Hematopoietic multipotent progenitor cell (in vitro differentiated cells): ENCODE measurements at regions not wholly inside any gene's neighbourhood (a gene's known extent, or its start where the extent isn't known, plus 50 kb on each side); places are given as distances from the start of the nearest gene placed in this dataset.
"Not testable (repeated sequence)": the region's sequence is repeated elsewhere in the genome, so short reads cannot be mapped to it uniquely, and the experiment has no call there.

Experiments
- DNase-seq, 3 donors: peaks; one replicate each; pipeline ENCODE4 v3.0.0-alpha.2; 2011 to 2015; ENCODE audit warnings: low read depth in 2 of 3, low spot score in 2 of 3

GRCh38 chr5:50898966-50899365 lies 232.5 kb downstream of the PARP8 start:
- DNase-seq, result no peak

GRCh38 chr5:50900952-50901510 lies 234.6 kb downstream of the PARP8 start:
- no peak for DNase-seq

GRCh38 chr5:50903651-50904050 lies 237.2 kb downstream of the PARP8 start:
- DNase-seq, result no peak

GRCh38 chr5:50905996-50906570 lies 239.6 kb downstream of the PARP8 start:
- no peak for DNase-seq

- not testable (repeated sequence) for DNase-seq
Measured at GRCh38 chr5:50920160-50920559, 253.7 kb downstream of the PARP8 start.

GRCh38 chr5:50921366-50922133 lies 255.1 kb downstream of the PARP8 start:
- DNase-seq, result no peak

- DNase-seq, result not testable (repeated sequence)
Measured at GRCh38 chr5:50922134-50922941, 255.9 kb downstream of the PARP8 start.

GRCh38 chr5:50922942-50923767 lies 256.7 kb downstream of the PARP8 start:
- no peak for DNase-seq

GRCh38 chr5:50923768-50924494 lies 257.5 kb downstream of the PARP8 start:
- DNase-seq, result no peak

- DNase-seq, result no peak
Measured at GRCh38 chr5:50927953-50928352, 261.5 kb downstream of the PARP8 start.

GRCh38 chr5:50929174-50929573 lies 262.7 kb downstream of the PARP8 start:
- DNase-seq, result no peak

- no peak for DNase-seq
Measured at GRCh38 chr5:50934343-50934742, 267.9 kb downstream of the PARP8 start.

GRCh38 chr5:50945139-50945538 lies 278.7 kb downstream of the PARP8 start:
- DNase-seq, result no peak

GRCh38 chr5:50947906-50948683 lies 281.7 kb downstream of the PARP8 start:
- no peak for DNase-seq

- DNase-seq, result no peak
Measured at GRCh38 chr5:50953290-50953689, 286.9 kb downstream of the PARP8 start.

GRCh38 chr5:50958852-50959457 lies 292.5 kb downstream of the PARP8 start:
- DNase-seq, result peak in 2 of 3 donors; percentile 24 to 59

GRCh38 chr5:50962934-50963872 lies 296.8 kb downstream of the PARP8 start:
- DNase-seq, result peak; percentile 23 to 73 (median 61)
